HepG2 (cell line): ENCODE measurements at regions not wholly inside any gene's neighbourhood (a gene's known extent, or its start where the extent isn't known, plus 50 kb on each side); places are given as distances from the start of the nearest gene placed in this dataset.

ENCODE experiments used
- ATAC-seq: fragments of 200-7000 bp; cut with Tn5 transposase; 3 replicates; pipeline ENCODE4 v1.9.1; 2020; ENCODE audit warnings: mild to moderate bottlenecking, moderate library complexity
- BruUV-seq: library from RNA; stranded (reverse); fragments of 400-500 nt; replicated peaks from 2 replicates; lab custom pipeline; 2021; lab: Mats Ljungman, UMichigan
- CTCF ChIA-PET: fragments of 300-600 bp; formaldehyde crosslinking; extraction: SDS; loops from one replicate; lab custom pipeline; 2021; ENCODE audit warnings: low total read pairs, inconsistent platforms, low intra/inter-chr PET ratio; lab: Yijun Ruan, JAX
- POLR2A ChIA-PET: fragments of 350-600 bp; sonication (Branson Sonifier 250); formaldehyde crosslinking; loops from one replicate; lab custom pipeline; 2020; ENCODE audit warnings: antibody characterized with exemption, inconsistent platforms; lab: Yijun Ruan, JAX
- DNase-seq: peaks from one replicate; pipeline ENCODE4 v3.0.0-alpha.2; 2015; ENCODE audit warnings: low spot score
- FAIRE-seq: peaks from 3 replicates; lab custom pipeline; 2011; peaks lifted over from hg19 to GRCh38; lab: Jason Lieb, UNC
- H2AFZ ChIP-seq: one replicate; pipeline ENCODE4 v1.6.1; 2011; ENCODE audit warnings: low read length, inconsistent platforms
- H3K27ac ChIP-seq: fragments of 300-600 bp; 3 replicates; pipeline ENCODE4 v1.8.0; 2011; ENCODE audit warnings: mixed run types, mild to moderate bottlenecking, mixed read lengths, low read length, inconsistent platforms; ENCODE audit not compliant: insufficient read depth; ENCODE audit errors: extremely low read length
- H3K27me3 ChIP-seq, 2 experiments: fragments of 200-600 bp in 1 of 2; 2 replicates in 1 of 2; 3 replicates in 1 of 2; pipeline versions ENCODE4 v1.6.0 to v1.8.0; 2011; ENCODE audit warnings: low read length in 2 of 2, mild to moderate bottlenecking in 2 of 2, moderate library complexity in 2 of 2, inconsistent platforms in 1 of 2; ENCODE audit not compliant: insufficient read depth in 2 of 2, control insufficient read depth in 1 of 2
- H3K36me3 ChIP-seq, 2 experiments: fragments of 200-600 bp in 1 of 2; replicated peaks in 1 of 2; 2 replicates in 1 of 2; 3 replicates in 1 of 2; pipeline versions ENCODE4 v1.5.1 to v1.8.0; 2011; ENCODE audit warnings: low read length in 2 of 2, inconsistent platforms in 1 of 2; ENCODE audit not compliant: insufficient read depth in 2 of 2, control insufficient read depth in 1 of 2
- H3K4me1 ChIP-seq: 2 replicates; pipeline ENCODE4 v1.5.1; 2012; ENCODE audit warnings: low read length, inconsistent platforms; ENCODE audit not compliant: insufficient read depth
- H3K4me2 ChIP-seq: 2 replicates; pipeline ENCODE4 v1.6.0; 2011; ENCODE audit warnings: low read depth, low read length, inconsistent platforms
- H3K4me3 ChIP-seq, 3 experiments: fragments of 200-600 bp in 1 of 3; sonication (generic), shearing (Covaris generic) in 1 of 3; replicated peaks in 1 of 3; 2 replicates each; pipeline ENCODE4 v1.5.1; 2011 to 2016; ENCODE audit warnings: low read length in 3 of 3, inconsistent platforms in 2 of 3, low read depth in 2 of 3, mild to moderate bottlenecking in 2 of 3, control low read depth in 1 of 3, mixed read lengths in 1 of 3; ENCODE audit not compliant: insufficient read depth in 1 of 3
- H3K79me2 ChIP-seq: one replicate; pipeline ENCODE4 v1.6.1; 2011; ENCODE audit warnings: low read length, inconsistent platforms; ENCODE audit not compliant: insufficient read depth
- H3K9ac ChIP-seq: 2 replicates; pipeline ENCODE4 v1.6.0; 2011; ENCODE audit warnings: mild to moderate bottlenecking, low read depth, low read length, inconsistent platforms; ENCODE audit not compliant: insufficient read depth
- H3K9me3 ChIP-seq: 2 replicates; pipeline ENCODE4 v1.5.1; 2012; ENCODE audit warnings: mild to moderate bottlenecking, low read length
- H4K20me1 ChIP-seq: 2 replicates; pipeline ENCODE4 v1.6.0; 2011; ENCODE audit warnings: inconsistent platforms, mild to moderate bottlenecking, low read length, moderate library complexity; ENCODE audit not compliant: insufficient read depth
- AHR ChIP-seq: IDR thresholded peaks from 2 replicates; pipeline ENCODE4 v1.6.1; 2018; ENCODE audit warnings: missing genetic modification reagents, missing compliant biosample characterization
- BATF2 ChIP-seq: sonication (generic); formaldehyde crosslinking; IDR thresholded peaks from 2 replicates; pipeline ENCODE4 v1.8.0; 2022; ENCODE audit warnings: mild to moderate bottlenecking, missing genetic modification reagents, moderate library complexity
- HBP1 ChIP-seq: IDR thresholded peaks from 2 replicates; pipeline ENCODE4 v1.6.1; 2016; ENCODE audit warnings: low read depth, control low read depth
- HHEX ChIP-seq: IDR thresholded peaks from 2 replicates; pipeline ENCODE4 v1.6.1; 2016; ENCODE audit warnings: control low read depth
- HNF4A ChIP-seq: sonication (generic); formaldehyde crosslinking; IDR thresholded peaks from 2 replicates; pipeline ENCODE4 v1.4.0; 2020; ENCODE audit warnings: missing genetic modification reagents
- MAF1 ChIP-seq: sonication (generic); formaldehyde crosslinking; IDR thresholded peaks from 2 replicates; pipeline ENCODE4 v1.5.0; 2020; ENCODE audit warnings: missing genetic modification reagents, borderline replicate concordance
- MAZ ChIP-seq, 2 experiments: sonication (generic) in 1 of 2; formaldehyde crosslinking in 1 of 2; IDR thresholded peaks; 2 replicates each; pipeline versions ENCODE4 v1.5.0 to v1.6.1; 2012 to 2020; ENCODE audit warnings: low read depth in 2 of 2, mild to moderate bottlenecking in 2 of 2, borderline replicate concordance in 1 of 2, improper control_type of control experiment in 1 of 2, low read length in 1 of 2, missing genetic modification reagents in 1 of 2, moderate library complexity in 1 of 2
- MTA3 ChIP-seq: sonication (generic); formaldehyde crosslinking; IDR thresholded peaks from 2 replicates; pipeline ENCODE4 v1.4.0; 2020; ENCODE audit warnings: missing genetic modification reagents
- SUZ12 ChIP-seq: fragments of 150-350 bp; IDR thresholded peaks from 2 replicates; pipeline ENCODE4 v1.6.1; 2014; ENCODE audit warnings: low read depth, low read length
- ZFP90 ChIP-seq: sonication (generic); formaldehyde crosslinking; IDR thresholded peaks from 2 replicates; pipeline ENCODE4 v1.8.0; 2022; ENCODE audit warnings: missing genetic modification reagents, mild to moderate bottlenecking, inconsistent platforms, borderline replicate concordance
- ZFP91 ChIP-seq: sonication (generic); formaldehyde crosslinking; IDR thresholded peaks from 2 replicates; pipeline ENCODE4 v1.9.0; 2022; ENCODE audit warnings: missing genetic modification reagents, mild to moderate bottlenecking, borderline replicate concordance
- ZNF143 ChIP-seq: sonication (generic); formaldehyde crosslinking; IDR thresholded peaks from 2 replicates; pipeline ENCODE4 v1.4.0; 2020; ENCODE audit warnings: missing genetic modification reagents
- ZNF430 ChIP-seq: sonication (generic); formaldehyde crosslinking; IDR thresholded peaks from 2 replicates; pipeline ENCODE4 v1.9.0; 2021; ENCODE audit warnings: mild to moderate bottlenecking, missing genetic modification reagents
- ZNF503 ChIP-seq: sonication (generic); formaldehyde crosslinking; IDR thresholded peaks from 2 replicates; pipeline ENCODE4 v1.4.0; 2020; ENCODE audit warnings: missing genetic modification reagents
- ZNF740 ChIP-seq: sonication (generic); formaldehyde crosslinking; IDR thresholded peaks from 2 replicates; pipeline ENCODE4 v1.4.0; 2020; ENCODE audit warnings: missing genetic modification reagents
- WGBS: methylation state at CpG from one replicate; pipeline ENCODE4 v1.1.6; 2017; ENCODE audit warnings: low lambda C conversion rate; 5-methylcytosine and 5-hydroxymethylcytosine counted together
- in situ Hi-C: cut with HindIII; loops from 2 replicates; pipeline ENCODE4 v1.10.0; 2017; ENCODE audit warnings: low pct_unique_long_range_greater_than_20kb; ENCODE audit not compliant: extremely low pct_ligation_motif_present
- intact Hi-C: fragments of 100-400 bp; cut with micrococcal nuclease; formaldehyde crosslinking; loops from one replicate; pipeline ENCODE4 v1.10.0; 2022; ENCODE audit not compliant: unreplicated experiment

GRCh38 chr2:146954544-146954943, 890.3 kb upstream of the ACVR2A start:
- POLR2A ChIA-PET, result no interaction called here
- CTCF ChIA-PET, result no interaction called here

GRCh38 chr2:146952696-146953095, 892.1 kb upstream of the ACVR2A start:
- H3K9ac ChIP-seq, result no peak overlapping the region
- CTCF ChIA-PET, result no interaction called here
- H4K20me1 ChIP-seq, result no peaks in the 10 kb centered on the region
- no peak overlapping the region for H2AFZ ChIP-seq
- no peaks in the 10 kb centered on the region for H3K36me3 ChIP-seq
- intact Hi-C loops, result no loop called here
- DNase-seq (no peak), ATAC-seq (peak; percentile 83), FAIRE-seq (no peak)
- no peak overlapping the region for H3K4me3 ChIP-seq
- H3K4me1 ChIP-seq, result no peaks in the 10 kb centered on the region
- H3K27ac ChIP-seq, result no peak overlapping the region
- no TSS peak for BruUV-seq
- no peaks in the 10 kb centered on the region for H3K9me3 ChIP-seq
- WGBS, result 0% methylated on average over 3 of the region's 3 CpGs
- no peaks in the 10 kb centered on the region for H3K27me3 ChIP-seq
- H3K79me2 ChIP-seq, result no peaks in the 10 kb centered on the region
- POLR2A ChIA-PET, result no interaction called here
- H3K4me2 ChIP-seq, result no peak overlapping the region
- in situ Hi-C loops, result no loop called here
- TF ChIP-seq HBP1 (CRISPR knock-in tag) (no peak), MAF1 (CRISPR knock-in tag) (no peak), ZNF430 (no peak), AHR (CRISPR knock-in tag) (no peak), ZNF740 (CRISPR knock-in tag) (no peak), ZFP90 (no peak), ZNF503 (no peak), BATF2 (CRISPR knock-in tag) (no peak), MTA3 (CRISPR knock-in tag) (no peak), HHEX (CRISPR knock-in tag) (no peak), MAZ (IDR thresholded peaks at IDR 0.05; ENCODE audit: borderline replicate concordance, low read depth, low read length) (no peak), MAZ (CRISPR knock-in tag; IDR thresholded peaks at IDR 0.05; ENCODE audit: low read depth) (no peak), ZFP91 (no peak)

More at GRCh38 chr2:146954544-146954943, 890.3 kb upstream of the ACVR2A start:
- Histone ChIP-seq H3K27me3 (no peaks in the 10 kb centered on the region), H3K27ac (no peak overlapping the region), H3K36me3 (no peaks in the 10 kb centered on the region), H3K79me2 (no peaks in the 10 kb centered on the region), H4K20me1 (no peaks in the 10 kb centered on the region), H3K4me1 (no peaks in the 10 kb centered on the region), H3K4me3 (no peak overlapping the region), H2AFZ (no peak overlapping the region), H3K9ac (no peak overlapping the region), H3K9me3 (no peaks in the 10 kb centered on the region), H3K4me2 (no peak overlapping the region)
- TF ChIP-seq SUZ12, result no peak
- TF ChIP-seq HNF4A (CRISPR knock-in tag), result no peak
- TF ChIP-seq ZNF143 (CRISPR knock-in tag), result no peak
- ATAC-seq, result no peak
- in situ Hi-C loops (no loop called here), intact Hi-C loops (no loop called here)
- DNase-seq, result no peak
- no peak for FAIRE-seq
- BruUV-seq, result no TSS peak
- WGBS, result 61% methylated on average over 5 of the region's 5 CpGs
